Activated CD4-positive, alpha-beta memory T cell treated with anti-CD3 and anti-CD28 coated beads, Interleukin-2, amount 10 ng/mL, durations not matched to agents 7 days and 5 days (primary cell): ENCODE measurements at regions not wholly inside any gene's neighbourhood (a gene's known extent, or its start where the extent isn't known, plus 50 kb on each side); places are given as distances from the start of the nearest gene placed in this dataset.

Source experiments
- CTCF ChIA-PET: fragments of 350-600 bp; sonication (Branson Sonifier 250); formaldehyde crosslinking; loops from one replicate; lab custom pipeline; 2021; ENCODE audit warnings: antibody characterized with exemption, inconsistent platforms; lab: Charles Lee
- POLR2A ChIA-PET: fragments of 350-600 bp; sonication (Branson Sonifier 250); formaldehyde crosslinking; loops from one replicate; lab custom pipeline; 2021; ENCODE audit warnings: antibody characterized with exemption; lab: Charles Lee
- DNase-seq: peaks from one replicate; pipeline ENCODE4 v3.0.0-alpha.2; 2020
- H3K27ac Mint-ChIP-seq: one replicate; pipeline ENCODE4 v1.8.0; 2021; ENCODE audit warnings: mild to moderate bottlenecking, mixed read lengths
- H3K27me3 Mint-ChIP-seq: one replicate; pipeline ENCODE4 v1.8.0; 2021; ENCODE audit warnings: mixed read lengths
- H3K36me3 Mint-ChIP-seq: one replicate; pipeline ENCODE4 v1.8.0; 2021; ENCODE audit warnings: low read depth, mixed read lengths
- H3K4me1 Mint-ChIP-seq: one replicate; pipeline ENCODE4 v1.8.0; 2021; ENCODE audit warnings: mixed read lengths
- H3K4me3 Mint-ChIP-seq: one replicate; pipeline ENCODE4 v1.8.0; 2021; ENCODE audit warnings: mild to moderate bottlenecking, mixed read lengths
- H3K9me3 Mint-ChIP-seq: one replicate; pipeline ENCODE4 v1.8.0; 2021; ENCODE audit warnings: mixed read lengths

DNA sequence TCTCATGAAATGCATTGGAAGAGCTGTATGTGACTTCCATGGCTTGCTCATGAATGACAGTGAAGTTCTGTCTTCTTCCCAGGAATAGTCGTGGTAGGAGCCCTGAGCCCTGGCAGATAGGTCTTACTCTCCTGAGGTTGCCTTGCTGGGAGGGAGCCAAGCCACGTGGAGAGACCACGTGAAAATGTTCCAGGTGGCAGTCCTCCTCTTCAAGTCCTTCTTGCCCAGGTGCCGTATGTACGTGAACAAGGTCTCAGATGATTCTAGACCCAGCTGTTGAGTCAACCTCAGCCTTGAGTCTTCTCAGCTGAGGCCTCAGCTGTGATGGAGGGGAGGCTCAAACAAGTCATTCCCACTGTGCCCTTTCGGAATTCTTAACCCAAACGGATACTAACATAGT lies 192.4 kb upstream of the PRDM1 start:
- peaks cover 6% of the 10 kb centered on the region for H3K9me3 Mint-ChIP-seq
- H3K4me1 Mint-ChIP-seq = peaks cover 13% of the 10 kb centered on the region
- H3K27me3 Mint-ChIP-seq = no peaks in the 10 kb centered on the region
- POLR2A ChIA-PET = no interaction called here
- no peak overlapping the region for H3K27ac Mint-ChIP-seq
- CTCF ChIA-PET = interaction anchor here (1.3 kb wide), 1 partner anchor 10 kb away, joined by 3 read pairs; no protein-coding TSS in a partner anchor
- peaks cover 14% of the 10 kb centered on the region for H3K36me3 Mint-ChIP-seq
- no peak overlapping the region for H3K4me3 Mint-ChIP-seq
- DNase-seq = no peak

- ChIA-PET CTCF (interaction anchor here (0.7 to 1.1 kb wide), 2 partner anchors 10 to 332 kb away, joined by 3 read pairs; no protein-coding TSS in a partner anchor), POLR2A (interaction anchor here (0.6 to 2.1 kb wide), 3 partner anchors 8 to 470 kb away, joined by 3 to 8 read pairs (median 3); no protein-coding TSS in a partner anchor)
- DNase-seq = no peak
- Mint-ChIP-seq H3K4me1 (peaks cover 17% of the 10 kb centered on the region), H3K9me3 (peaks cover 6% of the 10 kb centered on the region), H3K36me3 (peaks cover 13% of the 10 kb centered on the region), H3K27ac (no peak overlapping the region), H3K27me3 (no peaks in the 10 kb centered on the region), H3K4me3 (no peak overlapping the region)
These were observed 193.4 kb upstream of the PRDM1 start for GRCh38 chr6:105892577-105893262.

DNA sequence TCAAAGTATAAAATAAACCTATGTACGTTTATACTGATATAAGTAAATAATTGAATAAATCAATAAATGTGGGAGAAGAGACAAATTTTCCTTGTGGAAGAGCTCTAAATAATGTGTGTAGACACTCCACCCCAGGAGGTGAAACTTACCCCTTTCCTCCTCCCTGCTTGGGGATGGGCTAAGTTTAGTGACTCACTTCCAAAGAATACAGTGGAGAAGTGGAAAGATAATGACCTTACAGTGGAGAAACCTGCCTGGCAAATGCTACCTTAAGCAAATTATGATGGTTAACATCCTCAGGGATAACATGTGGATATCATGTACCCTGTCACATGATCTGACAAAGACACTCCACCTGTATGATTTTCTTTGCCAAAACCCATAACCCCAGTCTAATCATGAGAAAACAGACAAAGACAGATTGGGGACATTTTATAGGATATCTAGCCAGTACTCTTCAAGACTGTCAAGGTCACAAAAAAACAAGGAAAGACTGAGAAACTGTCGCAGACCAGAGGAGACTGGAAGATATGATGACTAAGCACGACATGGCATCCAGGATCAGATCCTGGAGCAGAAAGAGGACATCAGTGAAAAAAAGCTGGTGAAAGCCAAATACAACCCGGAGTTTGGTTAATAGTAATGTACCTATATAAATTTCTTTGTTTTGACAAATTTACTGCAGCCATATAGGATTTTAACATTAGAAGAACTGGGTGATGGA lies 195.5 kb upstream of the PRDM1 start:
- POLR2A ChIA-PET = interaction anchor here (2.1 kb wide), 1 partner anchor 10 kb away, joined by 8 read pairs; no protein-coding TSS in a partner anchor
- H3K4me3 Mint-ChIP-seq = no peak overlapping the region
- CTCF ChIA-PET = no interaction called here
- DNase-seq = no peak
- H3K4me1 Mint-ChIP-seq = peaks cover 33% of the 10 kb centered on the region
- no peaks in the 10 kb centered on the region for H3K27me3 Mint-ChIP-seq
- H3K9me3 Mint-ChIP-seq = peaks cover 6% of the 10 kb centered on the region
- H3K27ac Mint-ChIP-seq = no peak overlapping the region
- peaks cover 15% of the 10 kb centered on the region for H3K36me3 Mint-ChIP-seq

DNA sequence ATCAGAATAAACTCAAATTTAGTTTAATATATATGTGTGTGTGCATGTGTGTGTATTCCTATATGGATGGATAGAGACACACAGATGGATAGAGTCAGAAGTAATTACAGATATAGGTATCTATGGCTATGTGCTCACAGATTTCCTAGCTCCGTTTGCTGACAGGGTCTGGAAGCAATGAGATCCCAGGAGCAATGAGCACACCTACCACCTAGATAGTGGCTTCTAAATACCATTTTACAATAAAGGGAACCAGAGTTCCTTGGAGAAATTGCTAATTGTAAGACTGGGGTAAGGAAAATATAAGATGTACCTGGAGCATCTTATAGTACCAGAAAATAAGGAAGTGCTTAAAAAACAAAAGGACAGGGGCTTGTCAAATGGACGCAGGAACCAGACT lies 196.2 kb upstream of the PRDM1 start:
- Mint-ChIP-seq H3K4me1 (peaks cover 39% of the 10 kb centered on the region), H3K27ac (no peak overlapping the region), H3K4me3 (no peak overlapping the region), H3K27me3 (no peaks in the 10 kb centered on the region), H3K36me3 (peaks cover 15% of the 10 kb centered on the region), H3K9me3 (peaks cover 6% of the 10 kb centered on the region)
- CTCF ChIA-PET = no interaction called here
- DNase-seq = no peak
- POLR2A ChIA-PET = no interaction called here

DNA sequence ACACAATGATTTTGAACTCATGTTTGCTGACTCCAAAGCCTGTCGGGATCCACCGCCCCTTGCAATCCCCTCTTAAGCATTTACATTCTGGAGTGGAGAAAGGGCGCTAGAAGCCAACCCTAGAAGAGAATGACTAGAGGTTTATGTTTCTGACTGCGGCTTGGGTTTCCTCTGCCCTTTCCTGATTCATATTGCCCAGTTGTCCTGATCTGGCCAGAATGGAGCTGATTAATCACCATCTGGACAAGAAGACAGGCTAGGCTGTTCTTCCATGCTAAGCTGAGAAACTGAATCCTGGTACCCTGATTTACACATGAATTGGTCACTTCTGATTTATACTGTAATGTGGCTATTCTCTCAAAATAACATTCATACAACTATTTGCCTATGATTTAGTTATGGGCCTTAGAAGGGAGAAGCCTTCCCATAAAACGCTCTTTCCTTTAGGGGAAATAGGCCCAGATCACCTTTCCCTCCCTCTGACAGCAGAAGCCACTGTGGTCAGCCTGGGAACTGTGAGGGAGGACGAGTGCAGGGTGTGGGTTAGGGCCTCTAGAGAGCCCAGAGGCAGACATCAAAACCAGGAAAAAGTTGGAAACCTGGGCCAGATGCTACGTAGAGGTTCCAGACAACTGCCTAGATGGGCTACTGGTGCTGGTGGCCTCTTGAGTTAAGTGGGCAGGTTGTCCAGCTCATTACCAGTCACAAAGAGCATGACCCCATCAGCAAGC lies 199.2 kb upstream of the PRDM1 start:
- H3K4me1 Mint-ChIP-seq = peaks cover 53% of the 10 kb centered on the region
- no peak overlapping the region for H3K27ac Mint-ChIP-seq
- H3K27me3 Mint-ChIP-seq = no peaks in the 10 kb centered on the region
- peaks cover 2% of the 10 kb centered on the region for H3K9me3 Mint-ChIP-seq
- H3K4me3 Mint-ChIP-seq = no peak overlapping the region
- ChIA-PET POLR2A (no interaction called here), CTCF (no interaction called here)
- peaks cover 11% of the 10 kb centered on the region for H3K36me3 Mint-ChIP-seq
- DNase-seq = no peak

DNA sequence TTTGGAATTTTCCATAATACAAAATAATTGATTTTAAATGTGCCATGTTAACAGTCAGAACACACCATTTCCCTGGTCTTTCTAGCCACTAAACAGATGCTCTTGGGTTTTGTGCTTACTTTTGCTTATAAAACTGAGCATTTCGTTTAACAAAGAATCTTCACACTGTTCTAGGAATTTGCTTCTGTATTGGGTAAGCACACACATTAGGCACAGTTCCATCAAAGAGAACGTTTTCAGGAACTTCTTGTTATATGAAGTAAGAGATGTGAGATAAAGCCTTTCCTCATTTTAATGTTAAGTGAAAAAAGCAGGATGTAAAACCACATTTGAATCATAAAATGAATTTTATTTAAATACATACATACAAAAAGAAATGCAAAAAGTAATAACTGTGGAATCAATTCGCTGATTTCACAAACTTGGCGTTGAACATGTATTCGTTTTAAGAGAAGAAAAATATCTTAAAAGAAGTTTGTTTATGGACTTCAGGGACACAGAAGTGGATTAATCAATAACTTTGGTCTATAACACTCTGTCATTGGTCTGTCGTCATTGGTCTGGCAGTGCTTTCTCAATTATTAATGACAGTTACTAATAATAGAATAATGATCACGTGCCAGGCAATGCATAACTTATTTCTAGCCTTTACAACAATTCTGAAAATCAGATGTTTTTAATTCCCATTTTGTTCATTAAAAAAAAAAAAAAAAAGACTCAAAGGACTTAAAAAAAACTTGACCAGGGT lies 199.9 kb upstream of the PRDM1 start:
- POLR2A ChIA-PET = no interaction called here
- Mint-ChIP-seq H3K27ac (peak overlapping the region; percentile 41), H3K27me3 (peaks cover 2% of the 10 kb centered on the region), H3K4me1 (peaks cover 57% of the 10 kb centered on the region), H3K9me3 (peaks cover 2% of the 10 kb centered on the region), H3K4me3 (no peak overlapping the region), H3K36me3 (peaks cover 11% of the 10 kb centered on the region)
- CTCF ChIA-PET = no interaction called here
- DNase-seq = no peak

DNA sequence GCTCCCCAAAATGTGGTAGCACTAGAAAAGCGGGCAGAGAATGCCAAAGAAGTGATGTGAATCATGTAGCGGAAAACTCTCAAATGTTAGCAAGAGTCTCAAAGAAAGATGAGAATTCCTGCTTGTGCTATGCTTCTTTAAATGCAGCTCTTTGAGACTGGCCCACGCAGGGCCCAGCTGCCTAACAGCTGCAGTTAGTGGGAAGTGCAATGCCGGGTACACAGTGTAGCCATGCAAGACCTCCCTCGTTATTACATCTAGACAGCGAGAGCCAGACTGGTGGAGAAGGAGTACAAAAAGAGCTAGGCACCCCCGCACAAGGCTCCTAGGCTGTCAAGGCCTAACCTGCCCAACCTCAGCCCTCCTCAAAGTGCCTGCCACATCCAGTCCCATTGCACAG lies 201.7 kb upstream of the PRDM1 start:
- Mint-ChIP-seq H3K9me3 (no peaks in the 10 kb centered on the region), H3K27ac (no peak overlapping the region), H3K27me3 (peaks cover 4% of the 10 kb centered on the region), H3K4me3 (no peak overlapping the region), H3K4me1 (peaks cover 73% of the 10 kb centered on the region), H3K36me3 (peaks cover 11% of the 10 kb centered on the region)
- CTCF ChIA-PET = interaction anchor here (1.1 kb wide), 1 partner anchor 10 kb away, joined by 3 read pairs; no protein-coding TSS in a partner anchor
- POLR2A ChIA-PET = interaction anchor here (1.1 kb wide), 1 partner anchor 16 kb away, joined by 4 read pairs; no protein-coding TSS in a partner anchor
- DNase-seq = no peak

- peaks cover 10% of the 10 kb centered on the region for H3K36me3 Mint-ChIP-seq
- H3K4me3 Mint-ChIP-seq = no peak overlapping the region
- peaks cover 75% of the 10 kb centered on the region for H3K4me1 Mint-ChIP-seq
- H3K9me3 Mint-ChIP-seq = no peaks in the 10 kb centered on the region
- H3K27me3 Mint-ChIP-seq = peaks cover 4% of the 10 kb centered on the region
- DNase-seq = no peak
- H3K27ac Mint-ChIP-seq = no peak overlapping the region
- ChIA-PET CTCF (interaction anchor here (1.1 kb wide), 1 partner anchor 10 kb away, joined by 3 read pairs; no protein-coding TSS in a partner anchor), POLR2A (interaction anchor here (1.1 to 1.6 kb wide), 2 partner anchors 10 to 16 kb away, joined by 4 read pairs; no protein-coding TSS in a partner anchor)
These were observed 202.1 kb upstream of the PRDM1 start for GRCh38 chr6:105884011-105884410.

GRCh38 chr6:105882828-105883227 lies 203.3 kb upstream of the PRDM1 start:
- H3K4me1 Mint-ChIP-seq = peaks cover 77% of the 10 kb centered on the region
- no peak overlapping the region for H3K4me3 Mint-ChIP-seq
- DNase-seq = no peak
- ChIA-PET CTCF (interaction anchor here (0.9 to 1.0 kb wide), 2 partner anchors 9 kb away, joined by 3 read pairs; no protein-coding TSS in a partner anchor), POLR2A (interaction anchor here (0.6 to 1.6 kb wide), 4 partner anchors 9 to 399 kb away, joined by 3 to 4 read pairs (median 3); no protein-coding TSS in a partner anchor)
- peaks cover 4% of the 10 kb centered on the region for H3K27me3 Mint-ChIP-seq
- peaks cover 17% of the 10 kb centered on the region for H3K36me3 Mint-ChIP-seq
- H3K9me3 Mint-ChIP-seq = no peaks in the 10 kb centered on the region
- no peak overlapping the region for H3K27ac Mint-ChIP-seq

GRCh38 chr6:105882121-105882803 lies 203.9 kb upstream of the PRDM1 start:
- peaks cover 4% of the 10 kb centered on the region for H3K27me3 Mint-ChIP-seq
- H3K27ac Mint-ChIP-seq = no peak overlapping the region
- no peaks in the 10 kb centered on the region for H3K9me3 Mint-ChIP-seq
- peaks cover 72% of the 10 kb centered on the region for H3K4me1 Mint-ChIP-seq
- POLR2A ChIA-PET = interaction anchor here (1.6 kb wide), 1 partner anchor 9 kb away, joined by 4 read pairs; no protein-coding TSS in a partner anchor
- DNase-seq = no peak
- peaks cover 15% of the 10 kb centered on the region for H3K36me3 Mint-ChIP-seq
- no peak overlapping the region for H3K4me3 Mint-ChIP-seq
- CTCF ChIA-PET = no interaction called here

GRCh38 chr6:105881608-105882007 lies 204.5 kb upstream of the PRDM1 start:
- no peak overlapping the region for H3K27ac Mint-ChIP-seq
- no peak overlapping the region for H3K4me3 Mint-ChIP-seq
- ChIA-PET CTCF (no interaction called here), POLR2A (no interaction called here)
- H3K36me3 Mint-ChIP-seq = peaks cover 15% of the 10 kb centered on the region
- H3K27me3 Mint-ChIP-seq = peaks cover 4% of the 10 kb centered on the region
- H3K9me3 Mint-ChIP-seq = peaks cover 3% of the 10 kb centered on the region
- no peak for DNase-seq
- peaks cover 66% of the 10 kb centered on the region for H3K4me1 Mint-ChIP-seq
